ENCODE measurements at regions not wholly inside any gene's neighbourhood (a gene's known extent, or its start where the extent isn't known, plus 50 kb on each side); places are given as distances from the start of the nearest gene placed in this dataset.
"Not testable (repeated sequence)": the region's sequence is repeated elsewhere in the genome, so short reads cannot be mapped to it uniquely, and the experiment has no call there.

DNA sequence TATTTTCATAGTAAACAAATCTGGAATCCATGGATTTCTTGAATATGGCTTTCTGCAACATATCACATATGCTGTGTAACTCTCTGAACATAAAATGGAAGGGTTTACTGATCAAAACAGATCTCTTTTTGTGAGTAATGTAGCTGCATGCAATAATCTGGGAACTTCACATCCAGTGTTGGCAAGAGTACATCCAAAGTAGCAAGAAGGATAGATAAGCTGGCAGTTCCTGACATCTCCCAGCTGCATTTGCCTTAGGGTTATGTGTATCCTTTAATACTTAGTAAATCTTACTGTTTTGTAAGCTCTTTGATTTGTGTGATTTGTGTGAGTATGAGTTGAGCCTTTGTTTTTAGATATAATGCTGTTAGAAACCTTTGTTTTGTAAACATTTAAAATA, 280.4 kb upstream of the CNTN5 start:
- Histone ChIP-seq H3K9me2 (ENCODE audit: low read depth, low read length) (no peaks in the 10 kb centered on the region), H2AFZ (ENCODE audit: low read length) (no peak overlapping the region), H3K4me1 (ENCODE audit: insufficient read depth, low read length, severe bottlenecking) (no peaks in the 10 kb centered on the region), H4K20me1 (ENCODE audit: insufficient read depth, low read length) (no peaks in the 10 kb centered on the region), H3K27me3 (ENCODE audit: insufficient read depth, low read length) (no peaks in the 10 kb centered on the region), H3K9me3 (ENCODE audit: low read length) (no peaks in the 10 kb centered on the region), H3K9ac (ENCODE audit: low read length) (no peak overlapping the region), H3K36me3 (ENCODE audit: insufficient read depth, low read length) (no peaks in the 10 kb centered on the region), H3K4me3 (ENCODE audit: low read depth, low read length, poor library complexity, severe bottlenecking) (no peak overlapping the region), H3F3A (ENCODE audit: insufficient read depth, low read length) (no peaks in the 10 kb centered on the region), H3K27ac (ENCODE audit: low read depth, low read length, poor library complexity, severe bottlenecking) (no peak overlapping the region), H3K79me2 (ENCODE audit: insufficient read depth, low read length) (no peaks in the 10 kb centered on the region), H3K4me2 (ENCODE audit: low read length) (no peak overlapping the region)
- TF ChIP-seq, protein P1, sequence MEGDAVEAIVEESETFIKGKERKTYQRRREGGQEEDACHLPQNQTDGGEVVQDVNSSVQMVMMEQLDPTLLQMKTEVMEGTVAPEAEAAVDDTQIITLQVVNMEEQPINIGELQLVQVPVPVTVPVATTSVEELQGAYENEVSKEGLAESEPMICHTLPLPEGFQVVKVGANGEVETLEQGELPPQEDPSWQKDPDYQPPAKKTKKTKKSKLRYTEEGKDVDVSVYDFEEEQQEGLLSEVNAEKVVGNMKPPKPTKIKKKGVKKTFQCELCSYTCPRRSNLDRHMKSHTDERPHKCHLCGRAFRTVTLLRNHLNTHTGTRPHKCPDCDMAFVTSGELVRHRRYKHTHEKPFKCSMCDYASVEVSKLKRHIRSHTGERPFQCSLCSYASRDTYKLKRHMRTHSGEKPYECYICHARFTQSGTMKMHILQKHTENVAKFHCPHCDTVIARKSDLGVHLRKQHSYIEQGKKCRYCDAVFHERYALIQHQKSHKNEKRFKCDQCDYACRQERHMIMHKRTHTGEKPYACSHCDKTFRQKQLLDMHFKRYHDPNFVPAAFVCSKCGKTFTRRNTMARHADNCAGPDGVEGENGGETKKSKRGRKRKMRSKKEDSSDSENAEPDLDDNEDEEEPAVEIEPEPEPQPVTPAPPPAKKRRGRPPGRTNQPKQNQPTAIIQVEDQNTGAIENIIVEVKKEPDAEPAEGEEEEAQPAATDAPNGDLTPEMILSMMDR (IDR thresholded peaks at IDR 0.05; ENCODE audit: low read length): no peak
- TF ChIP-seq EZH2 (IDR thresholded peaks at IDR 0.05; ENCODE audit: borderline replicate concordance, low read length): no peak

DNA sequence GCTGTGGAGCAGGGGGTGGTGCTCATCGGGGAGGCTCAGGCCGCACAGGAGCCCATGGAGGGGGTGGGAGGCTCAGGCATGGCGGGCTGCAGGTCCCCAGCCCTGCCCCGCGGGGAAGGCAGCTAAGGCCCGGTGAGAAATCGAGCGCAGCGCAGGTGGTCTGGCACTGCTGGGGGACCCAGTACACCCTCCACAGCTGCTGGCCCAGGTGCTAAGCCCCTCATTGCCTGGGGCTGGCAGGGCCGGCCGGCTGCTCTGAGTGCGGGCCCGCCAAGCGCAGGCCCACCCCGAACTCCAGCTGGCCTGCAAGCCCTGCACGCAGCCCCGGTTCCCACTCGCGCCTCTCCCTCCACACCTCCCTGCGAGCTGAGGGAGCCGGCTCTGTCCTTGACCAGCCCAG, 257.3 kb upstream of the CNTN5 start:
- not testable (repeated sequence) for H3K79me2 ChIP-seq (ENCODE audit: insufficient read depth, low read length); H3K27me3 ChIP-seq (ENCODE audit: insufficient read depth, low read length); H3K9me2 ChIP-seq (ENCODE audit: low read depth, low read length)

DNA sequence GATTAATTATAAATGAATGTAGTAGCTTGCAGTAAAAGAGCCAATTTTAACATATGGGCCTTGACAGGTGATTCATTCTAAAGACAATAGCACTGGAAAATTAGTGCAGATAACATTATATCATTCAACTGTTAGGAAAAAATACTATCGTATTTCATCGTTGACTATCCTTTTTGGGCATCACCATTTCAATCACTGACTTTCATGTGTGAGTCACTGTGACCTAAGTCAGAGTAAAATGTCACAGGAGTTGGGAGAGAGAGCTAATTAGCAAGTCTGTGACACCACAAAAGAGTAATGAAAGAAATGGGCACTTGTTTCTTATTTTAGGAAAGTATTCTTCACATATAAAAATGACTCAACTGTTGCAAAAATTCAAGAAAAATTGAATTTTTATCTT, 253.8 kb upstream of the CNTN5 start:
- no peak overlapping the region for H3K4me3 ChIP-seq (ENCODE audit: low read depth, low read length, poor library complexity, severe bottlenecking)
- H3K9me3 ChIP-seq (ENCODE audit: low read length): no peaks in the 10 kb centered on the region
- H3K36me3 ChIP-seq (ENCODE audit: insufficient read depth, low read length): no peaks in the 10 kb centered on the region
- TF ChIP-seq, protein P1 (IDR thresholded peaks at IDR 0.05; ENCODE audit: low read length): no peak
- TF ChIP-seq EZH2 (IDR thresholded peaks at IDR 0.05; ENCODE audit: borderline replicate concordance, low read length): no peak
- H4K20me1 ChIP-seq (ENCODE audit: insufficient read depth, low read length): no peaks in the 10 kb centered on the region
- H3K79me2 ChIP-seq (ENCODE audit: insufficient read depth, low read length): no peaks in the 10 kb centered on the region
- no peaks in the 10 kb centered on the region for H3F3A ChIP-seq (ENCODE audit: insufficient read depth, low read length)
- H2AFZ ChIP-seq (ENCODE audit: low read length): no peak overlapping the region
- H3K4me2 ChIP-seq (ENCODE audit: low read length): no peak overlapping the region
- no peak overlapping the region for H3K27ac ChIP-seq (ENCODE audit: low read depth, low read length, poor library complexity, severe bottlenecking)
- no peaks in the 10 kb centered on the region for H3K9me2 ChIP-seq (ENCODE audit: low read depth, low read length)
- no peaks in the 10 kb centered on the region for H3K4me1 ChIP-seq (ENCODE audit: insufficient read depth, low read length, severe bottlenecking)
- H3K27me3 ChIP-seq (ENCODE audit: insufficient read depth, low read length): no peaks in the 10 kb centered on the region
- no peak overlapping the region for H3K9ac ChIP-seq (ENCODE audit: low read length)

More for the DNA sequence above, 257.3 kb upstream of the CNTN5 start:
- H3K9ac ChIP-seq (ENCODE audit: low read length); H3K4me2 ChIP-seq (ENCODE audit: low read length); H3K9me3 ChIP-seq (ENCODE audit: low read length); H3K4me1 ChIP-seq (ENCODE audit: insufficient read depth, low read length, severe bottlenecking); H3K27ac ChIP-seq (ENCODE audit: low read depth, low read length, poor library complexity, severe bottlenecking); H3K36me3 ChIP-seq (ENCODE audit: insufficient read depth, low read length); H3F3A ChIP-seq (ENCODE audit: insufficient read depth, low read length); H2AFZ ChIP-seq (ENCODE audit: low read length); H4K20me1 ChIP-seq (ENCODE audit: insufficient read depth, low read length); H3K4me3 ChIP-seq (ENCODE audit: low read depth, low read length, poor library complexity, severe bottlenecking): not testable (repeated sequence)

GRCh38 chr11:98770046-98770445, 250.7 kb upstream of the CNTN5 start:
- H4K20me1 ChIP-seq (ENCODE audit: insufficient read depth, low read length); H3K79me2 ChIP-seq (ENCODE audit: insufficient read depth, low read length); H3K27ac ChIP-seq (ENCODE audit: low read depth, low read length, poor library complexity, severe bottlenecking); H3F3A ChIP-seq (ENCODE audit: insufficient read depth, low read length); H3K4me2 ChIP-seq (ENCODE audit: low read length); H3K9ac ChIP-seq (ENCODE audit: low read length); H3K4me3 ChIP-seq (ENCODE audit: low read depth, low read length, poor library complexity, severe bottlenecking); H3K9me3 ChIP-seq (ENCODE audit: low read length); H3K4me1 ChIP-seq (ENCODE audit: insufficient read depth, low read length, severe bottlenecking); H3K36me3 ChIP-seq (ENCODE audit: insufficient read depth, low read length); H3K9me2 ChIP-seq (ENCODE audit: low read depth, low read length); H3K27me3 ChIP-seq (ENCODE audit: insufficient read depth, low read length); H2AFZ ChIP-seq (ENCODE audit: low read length): not testable (repeated sequence)
